ENCODE measurements at regions not wholly inside any gene's neighbourhood (a gene's known extent, or its start where the extent isn't known, plus 50 kb on each side); places are given as distances from the start of the nearest gene placed in this dataset.

- H2AFZ ChIP-seq, result no peak overlapping the region
- no peaks in the 10 kb centered on the region for H3K36me3 ChIP-seq (replicated peaks; ENCODE audit: insufficient read depth, low read depth)
- no peak for DNase-seq (ENCODE audit: low spot score)
- H3K9me3 ChIP-seq (ENCODE audit: low read depth), result peaks cover 9% of the 10 kb centered on the region
- no peaks in the 10 kb centered on the region for H4K20me1 ChIP-seq (ENCODE audit: insufficient read depth, poor library complexity, severe bottlenecking)
- no peaks in the 10 kb centered on the region for H3K27me3 ChIP-seq
- H3K79me2 ChIP-seq, result no peaks in the 10 kb centered on the region
- H3K4me1 ChIP-seq (ENCODE audit: insufficient read depth), result no peaks in the 10 kb centered on the region
- 86% methylated on average over 4 of the region's 4 CpGs for WGBS (ENCODE audit: low lambda C conversion rate, missing lambda C conversion rate)
- no peak overlapping the region for H3K4me3 ChIP-seq
- no peak overlapping the region for H3K4me2 ChIP-seq
- TF ChIP-seq CTCF (IDR thresholded peaks at IDR 0.05; ENCODE audit: poor library complexity) (no peak), EZH2 (IDR thresholded peaks at IDR 0.05; ENCODE audit: borderline replicate concordance) (no peak), EZH2phosphoT487 (IDR thresholded peaks at IDR 0.05; ENCODE audit: low read depth, severe bottlenecking, unreplicated experiment) (no peak)
- H3K27ac ChIP-seq, result no peak overlapping the region
- H3K9me2 ChIP-seq (replicated peaks; ENCODE audit: insufficient read depth), result no peaks in the 10 kb centered on the region
Observed at GRCh38 chrX:63470506-63470905, 119.4 kb upstream of the SPIN4 start.

- WGBS (ENCODE audit: low lambda C conversion rate, missing lambda C conversion rate), result 66% methylated on average over 4 of the region's 4 CpGs
Observed at GRCh38 chrX:63466690-63467089, 115.6 kb upstream of the SPIN4 start.

GRCh38 chrX:63458981-63459380 is 107.8 kb upstream of the SPIN4 start:
- no peaks in the 10 kb centered on the region for H3K36me3 ChIP-seq (replicated peaks; ENCODE audit: insufficient read depth, low read depth)
- no peak overlapping the region for H2AFZ ChIP-seq
- no peak overlapping the region for H3K27ac ChIP-seq
- no peaks in the 10 kb centered on the region for H3K9me2 ChIP-seq (replicated peaks; ENCODE audit: insufficient read depth)
- no peaks in the 10 kb centered on the region for H4K20me1 ChIP-seq (ENCODE audit: insufficient read depth, poor library complexity, severe bottlenecking)
- DNase-seq (ENCODE audit: low spot score), result no peak
- no peak for TF ChIP-seq CTCF (IDR thresholded peaks at IDR 0.05; ENCODE audit: poor library complexity)
- no peaks in the 10 kb centered on the region for H3K27me3 ChIP-seq
- H3K4me3 ChIP-seq, result no peak overlapping the region
- WGBS (ENCODE audit: low lambda C conversion rate, missing lambda C conversion rate), result 67% methylated on average over 1 of the region's 1 CpG
- peaks cover 4% of the 10 kb centered on the region for H3K9me3 ChIP-seq (ENCODE audit: low read depth)
- H3K79me2 ChIP-seq, result no peaks in the 10 kb centered on the region
- H3K4me1 ChIP-seq (ENCODE audit: insufficient read depth), result no peaks in the 10 kb centered on the region
- no peak overlapping the region for H3K4me2 ChIP-seq

More at GRCh38 chrX:63466690-63467089, 115.6 kb upstream of the SPIN4 start:
- no peaks in the 10 kb centered on the region for H3K4me1 ChIP-seq (ENCODE audit: insufficient read depth)
- no peaks in the 10 kb centered on the region for H3K27me3 ChIP-seq
- H3K4me2 ChIP-seq, result no peak overlapping the region
- H4K20me1 ChIP-seq (ENCODE audit: insufficient read depth, poor library complexity, severe bottlenecking), result no peaks in the 10 kb centered on the region
- H3K4me3 ChIP-seq, result no peak overlapping the region
- no peaks in the 10 kb centered on the region for H3K9me2 ChIP-seq (replicated peaks; ENCODE audit: insufficient read depth)
- DNase-seq (ENCODE audit: low spot score), result no peak
- H3K79me2 ChIP-seq, result no peaks in the 10 kb centered on the region
- TF ChIP-seq CTCF (IDR thresholded peaks at IDR 0.05; ENCODE audit: poor library complexity) (no peak), EZH2 (IDR thresholded peaks at IDR 0.05; ENCODE audit: borderline replicate concordance) (no peak)
- no peaks in the 10 kb centered on the region for H3K9me3 ChIP-seq (ENCODE audit: low read depth)
- no peak overlapping the region for H2AFZ ChIP-seq
- H3K36me3 ChIP-seq (replicated peaks; ENCODE audit: insufficient read depth, low read depth), result no peaks in the 10 kb centered on the region
- H3K27ac ChIP-seq, result no peak overlapping the region

DNA sequence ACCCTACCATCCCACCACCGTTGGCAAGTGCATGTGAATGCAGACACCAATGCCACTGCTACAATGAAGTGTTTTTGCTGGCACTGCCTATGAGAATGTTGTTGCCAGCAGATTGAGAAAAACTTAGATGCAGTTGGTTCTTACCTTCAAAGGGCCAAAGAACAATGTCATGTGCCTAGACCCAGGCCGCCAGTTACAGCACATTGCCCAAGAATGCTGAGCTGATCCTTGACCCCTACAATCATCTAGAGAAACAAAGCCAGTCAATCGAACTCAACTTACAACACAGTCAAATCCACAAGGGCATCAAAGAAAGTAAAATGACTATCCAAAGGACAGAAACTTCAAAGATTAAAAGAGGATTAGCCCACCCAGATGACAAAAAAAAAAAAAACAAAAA is 102.4 kb upstream of the SPIN4 start:
- Histone ChIP-seq H3K4me3 (no peak overlapping the region), H3K9me2 (replicated peaks; ENCODE audit: insufficient read depth) (no peaks in the 10 kb centered on the region), H3K9me3 (ENCODE audit: low read depth) (peaks cover 15% of the 10 kb centered on the region), H3K27me3 (no peaks in the 10 kb centered on the region), H3K4me2 (no peak overlapping the region), H2AFZ (no peak overlapping the region), H3K27ac (no peak overlapping the region), H3K4me1 (ENCODE audit: insufficient read depth) (no peaks in the 10 kb centered on the region), H3K36me3 (replicated peaks; ENCODE audit: insufficient read depth, low read depth) (no peaks in the 10 kb centered on the region), H4K20me1 (ENCODE audit: insufficient read depth, poor library complexity, severe bottlenecking) (no peaks in the 10 kb centered on the region), H3K79me2 (no peaks in the 10 kb centered on the region)
- no peak for DNase-seq (ENCODE audit: low spot score)
- no peak for TF ChIP-seq EZH2phosphoT487 (IDR thresholded peaks at IDR 0.05; ENCODE audit: low read depth, severe bottlenecking, unreplicated experiment)
- no peak for TF ChIP-seq EZH2 (IDR thresholded peaks at IDR 0.05; ENCODE audit: borderline replicate concordance)
- TF ChIP-seq CTCF (IDR thresholded peaks at IDR 0.05; ENCODE audit: poor library complexity), result no peak
- 70% methylated on average over 3 of the region's 3 CpGs for WGBS (ENCODE audit: low lambda C conversion rate, missing lambda C conversion rate)
